SKM-1 (cell line): ENCODE measurements at regions not wholly inside any gene's neighbourhood (a gene's known extent, or its start where the extent isn't known, plus 50 kb on each side); places are given as distances from the start of the nearest gene placed in this dataset.
"Not testable (repeated sequence)": the region's sequence is repeated elsewhere in the genome, so short reads cannot be mapped to it uniquely, and the experiment has no call there.

Experiments used
- DNase-seq: peaks from one replicate; lab custom pipeline; 2025; ENCODE audit not compliant: unreplicated experiment; lab: John Stamatoyannopoulos, UW

DNA sequence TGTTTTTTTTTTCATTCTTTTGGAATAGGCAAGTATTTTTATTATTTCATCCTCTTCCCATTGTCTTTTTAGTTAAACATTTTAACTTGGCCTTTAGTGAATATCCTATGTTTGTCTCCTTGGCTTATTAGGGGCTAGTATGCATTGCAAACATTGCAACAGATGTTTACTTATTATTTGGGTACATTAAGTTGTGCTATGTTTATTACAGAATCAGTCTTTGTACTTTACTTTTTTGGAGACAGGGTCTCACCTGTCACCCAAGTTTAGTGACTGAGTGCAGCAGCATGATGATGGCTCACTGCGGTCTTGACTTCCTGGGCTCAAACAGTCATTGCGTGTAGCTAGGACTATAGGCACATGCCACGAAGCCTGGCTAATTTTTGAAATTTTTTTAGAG lies 51.1 kb upstream of the NUDT6 start:
- no peak for DNase-seq

DNA sequence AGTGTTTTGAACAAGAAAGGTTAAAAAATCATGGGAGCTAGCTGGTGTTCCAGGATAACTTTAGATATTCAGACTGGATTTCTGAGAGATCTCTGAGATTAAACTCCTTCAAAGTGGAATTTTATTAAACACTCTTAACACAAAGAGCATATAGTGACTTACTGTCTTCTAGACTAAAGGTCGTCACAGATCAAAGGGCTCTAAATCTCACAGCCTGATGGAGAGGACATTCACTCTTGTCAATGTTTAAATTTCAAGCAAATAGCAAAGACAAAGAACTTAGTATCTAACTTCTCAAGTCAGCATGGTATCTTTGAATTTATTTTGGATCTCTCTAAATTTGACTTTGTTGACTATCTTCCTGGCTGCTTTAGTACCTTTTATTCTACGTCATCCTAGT lies 53.7 kb upstream of the NUDT6 start:
- DNase-seq = no peak

DNA sequence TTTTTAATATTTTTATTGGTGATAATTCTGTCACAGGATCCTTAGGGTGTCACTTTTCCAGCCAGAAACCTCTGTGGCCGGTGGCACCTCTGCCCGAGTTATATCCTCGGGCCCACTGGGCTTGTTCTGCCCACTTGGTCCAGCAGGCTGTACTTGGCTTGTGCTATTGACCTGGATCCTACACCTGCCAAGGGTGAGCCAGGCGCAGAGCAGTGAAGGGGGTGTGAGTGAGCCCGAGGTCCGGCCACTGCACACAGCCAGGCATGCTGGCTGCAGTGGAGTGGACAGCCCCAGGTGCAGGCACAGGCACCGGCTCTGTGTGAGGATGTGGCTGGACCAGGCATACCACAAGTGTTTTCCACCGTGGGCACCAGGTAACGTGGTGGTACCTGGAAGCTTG lies 54.7 kb upstream of the NUDT6 start:
- no peak for DNase-seq

DNA sequence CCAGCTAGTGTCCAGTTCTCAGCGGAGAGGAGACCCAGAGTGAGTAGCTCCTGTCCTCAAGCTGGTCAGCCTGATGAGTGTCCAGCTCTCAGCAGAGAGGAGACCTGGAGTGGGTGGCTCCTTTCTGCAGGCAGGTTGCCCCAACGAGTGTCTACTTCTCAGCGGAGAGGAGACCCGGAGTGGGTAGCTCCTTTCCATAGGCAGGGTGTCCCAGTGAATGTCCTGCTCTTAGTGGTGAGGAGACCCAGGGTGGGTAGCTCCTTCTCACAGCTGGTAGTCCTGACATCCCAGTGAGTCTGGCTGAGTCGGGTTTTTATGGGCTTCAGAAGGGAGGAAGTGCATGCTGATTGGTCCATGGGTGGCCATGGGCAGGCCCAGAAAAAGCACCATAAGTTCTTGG lies 55.7 kb upstream of the NUDT6 start:
- DNase-seq = no peak

DNA sequence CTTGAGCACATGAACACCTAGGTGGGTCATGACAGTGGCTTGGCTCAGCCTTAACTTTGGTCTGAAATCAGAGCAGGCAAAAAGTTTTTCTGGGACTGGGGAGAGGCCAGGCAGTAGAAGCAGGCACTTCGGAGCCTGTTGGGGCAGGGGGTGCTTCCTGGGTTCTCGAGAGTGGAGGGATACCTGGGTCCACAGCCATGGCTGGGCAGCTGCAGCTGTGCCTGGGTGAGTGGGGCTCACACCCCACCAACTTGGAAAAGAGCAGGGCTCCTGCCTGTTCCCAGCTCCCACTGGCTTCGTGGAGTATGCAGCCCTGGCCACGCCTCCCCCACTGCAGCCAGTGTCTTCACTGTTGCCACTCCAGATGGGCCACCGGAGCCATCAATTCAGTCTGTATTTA lies 56.4 kb upstream of the NUDT6 start:
- DNase-seq = no peak

DNA sequence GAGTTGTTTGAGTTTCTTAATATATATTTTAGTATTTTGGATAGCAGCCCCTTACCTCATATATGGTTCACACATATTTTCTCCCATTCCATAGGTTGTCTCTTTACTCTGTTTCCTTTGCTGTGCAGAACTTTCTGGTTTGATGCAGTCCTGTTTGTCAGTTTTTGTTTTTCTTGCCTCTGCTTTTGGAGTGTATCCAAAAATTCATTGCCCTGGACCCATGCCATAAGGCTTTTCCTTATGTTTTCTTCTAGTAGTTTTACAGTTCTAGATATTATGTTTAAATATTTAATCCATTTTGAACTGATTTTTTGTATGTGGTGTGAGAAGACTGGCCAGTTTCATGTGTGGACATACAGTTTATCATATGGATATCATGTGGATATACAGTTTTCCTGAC lies 58.5 kb upstream of the NUDT6 start:
- no peak for DNase-seq

DNA sequence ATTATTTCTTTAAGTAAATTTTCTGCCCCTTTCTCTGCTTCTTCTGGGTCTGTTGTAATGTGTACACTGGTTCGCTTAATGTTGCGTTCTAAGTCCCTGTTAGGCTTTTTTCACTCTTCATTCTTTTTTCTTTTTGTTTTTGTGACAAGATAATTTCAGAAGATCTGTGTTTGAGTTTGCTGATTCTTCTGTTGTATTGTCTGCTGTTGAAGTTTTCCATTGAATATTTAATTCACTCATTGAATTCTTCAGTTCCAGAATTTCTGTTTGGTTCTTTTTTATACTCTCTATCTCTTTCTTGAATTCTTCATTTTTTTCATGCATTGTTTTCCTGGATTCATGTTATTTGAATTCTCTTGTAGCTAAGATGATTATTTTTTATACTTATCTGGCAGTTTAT lies 66.3 kb upstream of the NUDT6 start:
- DNase-seq = no peak

DNA sequence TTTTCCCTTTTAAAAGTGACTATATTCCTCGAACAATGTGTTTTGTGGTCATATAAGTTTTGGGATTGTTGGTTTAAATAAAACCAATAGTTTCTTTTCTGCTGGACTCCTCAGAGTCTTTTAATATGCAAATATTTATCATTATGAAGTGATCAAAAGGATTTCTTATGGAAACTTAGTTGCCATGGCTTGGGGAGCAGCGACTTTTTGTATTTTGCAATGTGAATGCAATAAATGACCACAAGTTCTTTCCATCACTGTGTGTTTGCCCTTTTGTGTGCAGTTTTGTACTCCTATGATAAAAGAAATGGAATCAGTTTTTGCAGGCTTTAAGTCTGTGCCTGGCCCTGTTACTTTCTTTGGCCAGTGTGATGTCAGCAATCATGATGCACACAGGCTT lies 68.5 kb upstream of the NUDT6 start:
- DNase-seq = no peak

DNA sequence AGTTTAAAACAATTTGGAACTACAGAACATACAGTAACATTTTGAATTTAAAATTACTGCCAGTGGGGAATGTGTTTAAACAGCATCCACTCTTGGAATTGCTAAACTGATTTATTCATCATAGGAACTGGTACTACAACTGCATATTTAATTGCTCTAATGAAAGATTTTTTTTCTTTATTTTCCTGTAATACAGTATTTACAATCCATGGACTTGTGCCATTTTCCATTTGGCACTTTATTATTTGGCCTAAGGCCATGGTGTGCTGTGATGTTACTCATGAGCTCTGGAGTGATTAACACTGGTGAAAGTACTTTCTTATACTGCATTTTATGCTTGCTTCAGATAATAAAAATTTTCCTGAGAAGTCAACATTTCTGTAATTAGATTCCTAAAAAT lies 69.7 kb upstream of the NUDT6 start:
- DNase-seq = no peak

DNA sequence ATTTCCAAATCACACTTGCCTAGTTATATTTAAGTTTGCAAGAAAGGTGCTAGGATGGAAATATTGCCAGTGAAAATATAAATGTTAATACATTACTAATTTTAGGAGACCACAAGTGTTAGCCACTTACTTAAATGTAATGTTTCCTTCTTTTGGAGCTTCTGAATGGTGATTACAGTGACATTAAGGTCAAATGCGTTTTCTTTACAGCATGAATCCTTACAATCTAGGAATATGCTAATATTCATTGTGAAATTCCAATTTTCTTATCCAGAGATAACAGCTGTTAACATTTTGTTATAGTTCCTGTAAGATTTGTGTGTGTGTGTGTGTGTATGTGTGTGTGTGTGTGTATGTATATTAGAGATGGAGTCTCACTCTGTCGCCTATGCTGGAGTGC lies 70.2 kb upstream of the NUDT6 start:
- no peak for DNase-seq

DNA sequence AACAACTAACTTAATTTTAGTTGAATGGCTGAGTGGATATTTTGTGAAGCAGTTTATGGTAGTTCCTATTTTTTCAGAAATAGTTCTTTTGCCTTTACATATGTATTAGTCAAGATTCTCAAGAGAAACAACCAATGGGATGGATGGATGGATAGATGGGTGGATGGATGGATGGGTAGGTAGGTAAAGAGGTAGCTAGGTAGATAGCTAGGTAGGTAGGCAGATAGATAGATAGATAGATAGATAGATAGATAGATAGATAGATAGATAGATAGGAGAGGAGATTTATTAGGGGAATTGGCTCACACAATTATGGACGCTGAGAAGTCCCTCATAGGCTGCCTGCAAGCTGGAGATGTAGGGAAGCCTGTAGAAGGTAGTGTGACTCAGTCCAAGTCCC lies 74.0 kb upstream of the NUDT6 start:
- no peak for DNase-seq

DNA sequence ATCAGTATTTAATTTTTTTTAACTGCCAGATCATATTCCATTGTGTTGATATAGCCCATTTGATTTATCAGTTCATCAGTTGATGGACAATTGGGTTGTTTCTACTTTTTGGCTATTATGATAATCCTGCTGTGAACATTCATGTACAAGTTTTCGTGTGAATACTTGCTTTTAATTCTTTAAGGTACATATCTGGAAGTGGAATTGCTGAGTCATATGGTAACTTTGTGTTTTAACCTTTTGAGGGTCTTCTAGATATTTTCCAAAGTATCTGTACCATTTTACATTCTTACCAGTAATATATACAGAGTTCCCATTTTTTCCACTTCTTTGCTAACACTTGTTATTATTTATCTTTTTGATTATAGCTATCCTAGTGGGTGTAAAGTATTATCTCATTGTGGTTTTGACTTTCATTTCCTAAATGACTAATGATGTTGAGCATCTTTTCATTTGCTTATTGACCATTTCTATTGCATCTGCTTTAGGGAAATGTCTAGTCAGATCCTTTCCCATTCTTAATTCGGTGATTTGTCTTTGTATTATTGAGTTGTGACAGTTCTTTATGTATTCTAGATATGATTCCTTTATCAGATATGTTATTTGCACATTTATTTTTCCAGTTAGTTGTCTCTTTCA lies 75.2 kb upstream of the NUDT6 start:
- DNase-seq = no peak

DNA sequence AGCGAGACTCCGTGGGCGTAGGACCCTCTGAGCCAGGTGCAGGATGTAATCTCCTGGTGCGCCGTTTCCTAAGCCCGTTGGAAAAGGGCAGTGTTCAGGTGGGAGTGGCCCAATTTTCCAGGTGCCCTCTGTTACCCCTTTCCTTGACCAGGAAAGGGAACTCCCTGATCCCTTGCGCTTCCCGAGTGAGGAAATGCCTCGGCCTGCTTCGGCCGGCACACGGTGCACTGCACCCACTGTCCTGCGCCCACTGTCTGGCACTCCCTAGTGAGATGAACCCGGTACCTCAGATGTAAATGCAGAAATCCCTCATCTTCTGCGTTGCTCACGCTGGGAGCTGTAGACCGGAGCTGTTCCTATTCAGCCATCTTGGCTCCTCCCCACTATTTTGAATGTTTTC lies 81.7 kb upstream of the NUDT6 start:
- not testable (repeated sequence) for DNase-seq

DNA sequence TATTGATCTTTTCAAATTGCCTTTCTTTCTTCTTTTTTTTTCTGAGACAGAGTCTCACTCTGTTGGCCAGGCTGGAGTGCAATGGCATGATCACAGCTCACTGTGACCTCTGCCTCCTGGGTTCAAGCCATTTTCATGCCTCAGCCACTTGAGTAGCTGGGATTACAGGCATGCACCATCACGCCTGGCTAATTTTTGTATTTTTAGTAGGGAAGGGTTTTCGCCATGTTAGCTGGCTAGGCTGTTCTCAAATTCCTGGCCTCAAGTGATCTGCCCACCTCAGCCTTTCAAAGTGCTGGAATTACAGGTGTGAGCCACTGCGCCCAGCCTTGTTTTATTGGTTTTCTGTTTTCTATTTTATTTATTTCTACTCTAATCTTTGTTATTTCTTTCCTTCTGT lies 82.7 kb upstream of the NUDT6 start:
- DNase-seq = not testable (repeated sequence)

DNA sequence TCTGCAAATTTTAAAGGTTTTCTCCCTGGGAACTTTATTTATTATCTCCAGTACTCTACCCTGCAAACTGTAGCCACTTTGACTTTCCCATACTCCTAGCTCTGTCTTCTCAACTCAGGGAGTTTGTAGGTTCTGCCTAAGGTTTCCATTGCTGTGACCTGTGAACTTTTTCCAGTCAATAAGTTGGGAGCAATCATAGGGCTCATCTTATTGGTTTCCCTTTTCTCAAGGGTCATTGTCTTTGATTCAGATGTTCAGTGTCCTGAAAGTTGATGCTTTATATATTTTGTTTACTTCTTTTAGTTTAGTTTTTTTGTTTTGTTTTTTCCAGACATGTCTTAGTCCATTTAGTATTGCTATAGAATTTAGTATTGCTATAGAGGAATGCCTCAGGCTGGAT lies 85.3 kb upstream of the NUDT6 start:
- DNase-seq = no peak

DNA sequence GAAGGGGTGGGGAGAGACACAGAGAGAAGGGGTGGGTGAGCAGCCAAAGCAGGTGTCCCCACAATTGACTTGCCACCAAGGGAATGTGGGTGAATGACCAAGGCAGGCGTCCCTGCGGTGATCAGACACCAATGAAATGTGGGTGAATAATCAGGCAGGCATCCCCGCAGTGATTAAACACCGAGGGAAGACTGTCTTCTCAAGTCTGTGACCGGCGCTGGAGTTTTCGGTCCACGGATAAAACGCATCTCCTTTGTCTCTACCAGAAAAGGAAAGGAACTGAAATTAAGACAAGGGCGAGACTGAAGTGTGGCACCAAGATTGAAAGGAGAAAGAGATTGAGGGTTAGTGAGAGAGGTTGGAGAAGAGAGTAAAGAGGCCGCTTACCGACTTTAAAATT lies 90.0 kb upstream of the NUDT6 start:
- DNase-seq = not testable (repeated sequence)

DNA sequence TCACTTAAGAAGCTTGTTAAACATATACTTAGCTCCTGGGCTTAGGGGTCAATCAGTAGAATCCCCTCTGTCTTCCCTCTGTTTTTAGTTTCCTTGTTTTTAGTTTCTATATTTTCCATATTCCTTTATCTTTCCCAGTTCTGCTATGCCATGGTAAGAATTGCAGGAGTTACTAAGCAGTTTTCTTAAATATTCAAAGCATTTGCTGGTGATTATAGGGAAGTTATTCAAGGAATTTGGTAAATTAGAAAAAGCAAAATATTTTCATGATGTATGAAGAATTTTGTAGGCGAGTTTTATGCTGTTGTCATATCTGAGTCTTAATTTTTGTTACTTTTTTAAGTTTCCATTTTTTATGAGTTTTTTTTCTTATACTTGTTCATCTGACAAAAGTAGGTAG lies 91.6 kb upstream of the NUDT6 start:
- no peak for DNase-seq

DNA sequence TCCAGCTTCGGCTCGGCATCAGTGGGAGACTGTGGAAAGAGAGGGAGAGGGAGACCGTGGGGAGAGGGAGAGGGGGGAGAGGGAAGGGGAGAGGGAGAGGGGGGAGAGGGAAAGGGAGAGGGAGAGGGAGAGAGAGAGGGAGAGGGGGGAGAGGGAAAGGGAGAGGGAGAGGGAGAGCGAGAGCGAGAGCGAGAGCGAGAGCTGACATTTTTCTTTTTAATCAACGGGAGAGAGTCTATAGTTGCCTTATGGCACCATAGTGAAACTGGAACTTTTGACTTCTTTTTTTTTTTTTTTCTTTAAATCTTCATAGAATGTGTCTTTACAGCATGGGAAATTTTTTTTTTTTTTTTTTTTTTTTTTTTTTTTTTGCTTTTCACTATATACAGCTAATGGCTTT lies 94.7 kb upstream of the NUDT6 start:
- no peak for DNase-seq

DNA sequence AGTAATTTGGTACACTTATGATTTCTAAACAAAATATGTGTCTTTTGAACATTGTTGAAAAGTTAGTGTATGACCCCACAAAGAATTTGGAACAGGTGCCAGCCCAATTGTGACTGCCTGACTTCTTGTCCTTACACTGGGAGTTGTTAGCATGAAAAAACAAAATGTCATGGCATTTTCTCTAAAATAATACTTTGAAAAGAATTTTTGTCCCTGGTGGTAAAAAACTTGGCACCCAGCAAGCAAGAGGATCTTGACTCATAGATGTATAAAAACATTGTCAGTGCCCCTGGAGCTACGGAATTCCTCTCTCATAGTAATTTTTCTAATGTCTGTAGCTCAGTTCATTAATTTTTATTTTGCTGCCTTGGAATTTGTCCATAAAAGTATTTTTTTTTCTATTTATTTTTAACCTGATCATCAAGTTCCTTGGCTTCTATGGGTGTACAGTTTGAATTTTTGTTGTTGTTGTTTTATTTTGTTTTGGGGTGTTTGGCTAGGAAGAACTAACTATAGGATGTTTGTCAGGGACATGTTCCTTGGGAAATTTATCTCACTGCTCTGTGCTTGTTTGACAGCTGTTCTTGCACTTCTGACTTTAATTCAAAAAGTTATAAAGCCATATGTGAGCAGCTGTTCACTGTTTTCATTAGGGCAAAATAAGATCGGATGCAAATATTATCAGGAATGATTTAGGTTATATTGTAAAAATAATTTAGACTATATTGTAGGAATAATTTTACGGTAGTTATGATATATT lies 95.4 kb upstream of the NUDT6 start:
- DNase-seq = no peak

DNA sequence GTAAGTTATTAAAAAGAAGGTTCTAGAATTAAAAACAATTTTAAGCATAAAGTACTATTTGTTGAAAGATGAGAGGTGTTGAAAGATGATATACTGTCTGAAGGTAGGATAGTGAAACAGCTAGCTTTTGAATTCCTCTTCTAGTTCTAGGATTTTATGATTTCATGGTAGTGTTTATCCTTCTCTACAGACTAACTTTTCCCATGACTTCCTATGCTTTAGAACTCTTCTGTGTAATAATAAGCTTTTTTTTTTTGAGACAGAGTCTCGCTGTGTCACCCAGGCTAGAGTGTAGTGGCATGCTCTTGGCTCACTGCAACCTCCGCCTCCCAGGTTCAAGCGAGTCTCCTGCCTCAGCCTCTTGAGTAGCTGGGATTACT lies 96.0 kb upstream of the NUDT6 start:
- DNase-seq = no peak

DNA sequence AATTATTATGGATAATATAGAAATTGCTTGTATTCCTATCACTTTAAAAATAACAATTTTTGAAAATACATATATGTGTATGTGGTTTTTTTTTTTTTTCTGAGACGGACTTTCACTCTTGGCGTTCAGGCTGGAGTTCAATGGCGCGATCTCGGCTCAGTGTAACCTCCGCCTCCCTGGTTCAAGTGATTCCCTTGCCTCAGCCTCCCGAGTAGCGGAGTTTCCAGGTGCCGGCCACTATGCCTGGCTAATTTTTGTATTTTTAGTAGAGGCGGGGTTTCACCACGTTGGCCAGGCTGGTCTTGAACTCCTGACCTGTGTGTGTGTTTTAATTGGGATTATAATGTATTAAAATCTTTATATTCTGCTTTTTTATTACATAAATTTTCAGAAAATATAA lies 97.9 kb upstream of the NUDT6 start:
- DNase-seq = no peak

DNA sequence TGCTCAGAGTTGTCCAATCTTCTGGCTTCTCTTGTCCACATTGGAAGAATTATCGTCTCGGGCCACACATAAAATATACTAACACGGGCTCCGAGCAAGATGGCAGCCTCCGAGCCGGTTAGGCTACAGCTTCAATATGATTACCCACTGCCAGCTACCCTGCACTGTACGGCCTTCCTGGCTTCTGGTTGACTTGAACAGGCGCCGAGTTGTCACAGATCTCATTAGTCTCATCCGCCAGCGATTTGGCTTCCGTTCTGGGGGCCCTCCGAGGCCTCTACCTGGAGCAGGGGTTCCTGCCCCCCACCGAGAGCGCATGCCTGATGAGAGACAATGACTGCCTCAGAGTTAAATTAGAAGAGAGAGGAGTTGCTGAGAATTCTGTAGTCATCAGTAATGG lies 101.2 kb upstream of the NUDT6 start:
- DNase-seq = no peak

DNA sequence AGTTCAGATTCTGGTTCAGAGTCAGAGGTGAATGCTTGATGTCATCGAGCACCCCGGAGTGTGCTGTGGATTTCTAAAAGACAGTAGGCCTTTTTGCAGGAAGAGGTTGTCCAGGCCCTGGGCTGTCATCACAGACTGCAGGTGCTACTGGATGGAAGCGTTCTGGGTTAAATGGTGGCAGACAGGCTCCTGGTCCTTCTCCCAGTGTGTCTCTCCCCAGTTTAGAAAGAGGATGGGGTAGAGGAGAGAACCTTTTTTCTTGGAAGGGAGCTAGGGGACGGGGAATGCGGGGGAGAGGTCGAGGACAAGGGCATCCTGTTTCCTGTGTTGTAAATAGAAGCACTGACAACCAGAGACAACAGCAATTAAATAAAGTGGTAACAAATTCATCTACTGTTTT lies 102.3 kb upstream of the NUDT6 start:
- DNase-seq = no peak
